SK-N-SH (cell line): ENCODE measurements at regions not wholly inside any gene's neighbourhood (a gene's known extent, or its start where the extent isn't known, plus 50 kb on each side); places are given as distances from the start of the nearest gene placed in this dataset.
A peak's percentile ranks its signal among the peaks of the same experiment; 100 is the strongest.
"Not testable (repeated sequence)": the region's sequence is repeated elsewhere in the genome, so short reads cannot be mapped to it uniquely, and the experiment has no call there.

Experiments used
- CTCF ChIA-PET: fragments of 300-600, 350-600 bp; formaldehyde crosslinking; extraction: SDS; loops from one replicate; lab custom pipeline; 2021; lab: Yijun Ruan, JAX
- POLR2A ChIA-PET: fragments of 350-600 bp; sonication (Branson Sonifier 250); formaldehyde crosslinking; extraction: SDS; loops from one replicate; lab custom pipeline; 2020; ENCODE audit warnings: antibody characterized with exemption, inconsistent platforms; lab: Yijun Ruan, JAX
- DNase-seq: peaks from one replicate; pipeline ENCODE4 v3.0.0; 2012
- H2AFZ ChIP-seq: fragments of 200-600 bp; sonication (generic); 2 replicates; pipeline ENCODE4 v1.8.1; 2016; ENCODE audit warnings: antibody characterized with exemption, mild to moderate bottlenecking, low read depth
- H3F3A ChIP-seq: fragments of 200-600 bp; sonication (generic); replicated peaks from 2 replicates; pipeline ENCODE3; 2016; ENCODE audit warnings: antibody characterized with exemption, mild to moderate bottlenecking; ENCODE audit not compliant: insufficient read depth
- H3K27ac ChIP-seq, 2 experiments: fragments of 200-500 bp in 1 of 2; fragments of 200-600 bp in 1 of 2; sonication (Bioruptor generic) in 1 of 2; sonication (generic), shearing (Covaris generic) in 1 of 2; 2 replicates each; pipeline versions ENCODE4 v1.5.1 to v1.6.1; 2014 to 2016; ENCODE audit warnings: low read depth in 2 of 2, inconsistent platforms in 1 of 2, low read length in 1 of 2, mild to moderate bottlenecking in 1 of 2, mixed read lengths in 1 of 2
- H3K27me3 ChIP-seq: fragments of 200-600 bp; sonication (generic), shearing (Covaris generic); 2 replicates; pipeline ENCODE4 v1.6.1; 2016; ENCODE audit warnings: mixed run types; ENCODE audit not compliant: insufficient read depth
- H3K36me3 ChIP-seq, 2 experiments: fragments of 200-500 bp in 1 of 2; fragments of 200-600 bp in 1 of 2; sonication (Bioruptor generic) in 1 of 2; sonication (generic) in 1 of 2; replicated peaks in 1 of 2; 2 replicates each; pipeline versions ENCODE3 to v1.5.1; 2014 to 2016; ENCODE audit warnings: low read length in 1 of 2, mild to moderate bottlenecking in 1 of 2; ENCODE audit not compliant: insufficient read depth in 2 of 2, control insufficient read depth in 1 of 2
- H3K4me1 ChIP-seq, 2 experiments: fragments of 200-500 bp in 1 of 2; fragments of 200-600 bp in 1 of 2; sonication (Bioruptor generic) in 1 of 2; sonication (generic), shearing (Covaris generic) in 1 of 2; 2 replicates each; pipeline versions ENCODE4 v1.5.1 to v1.6.1; 2014 to 2016; ENCODE audit warnings: low read depth in 1 of 2, low read length in 1 of 2, mixed run types in 1 of 2; ENCODE audit not compliant: insufficient read depth in 2 of 2, control insufficient read depth in 1 of 2
- H3K4me2 ChIP-seq: fragments of 200-600 bp; sonication (generic), shearing (Covaris generic); 2 replicates; pipeline ENCODE4 v1.6.1; 2017; ENCODE audit warnings: mixed run types
- H3K4me3 ChIP-seq, 2 experiments: fragments of 200-500 bp in 1 of 2; fragments of 200-600 bp in 1 of 2; sonication (Bioruptor generic) in 1 of 2; sonication (generic), shearing (Covaris generic) in 1 of 2; 2 replicates each; pipeline versions ENCODE4 v1.5.1 to v1.8.1; 2014 to 2016; ENCODE audit warnings: low read depth in 2 of 2, inconsistent platforms in 1 of 2, low read length in 1 of 2, mild to moderate bottlenecking in 1 of 2, mixed read lengths in 1 of 2, moderate library complexity in 1 of 2
- H3K79me2 ChIP-seq: fragments of 200-600 bp; sonication (generic); 2 replicates; pipeline ENCODE4 v1.8.1; 2017; ENCODE audit warnings: mild to moderate bottlenecking; ENCODE audit not compliant: insufficient read depth
- H3K9ac ChIP-seq: fragments of 200-600 bp; sonication (generic); 2 replicates; pipeline ENCODE4 v1.6.1; 2017; ENCODE audit warnings: mixed run types
- H3K9me2 ChIP-seq: fragments of 200-600 bp; sonication (generic); 2 replicates; pipeline ENCODE4 v1.6.1; 2017; ENCODE audit warnings: mixed run types
- H3K9me3 ChIP-seq: fragments of 200-600 bp; sonication (generic); 2 replicates; pipeline ENCODE4 v1.6.1; 2017; ENCODE audit warnings: mixed run types, mild to moderate bottlenecking, moderate library complexity
- H4K20me1 ChIP-seq: fragments of 200-600 bp; sonication (generic); 2 replicates; pipeline ENCODE4 v1.6.1; 2017; ENCODE audit warnings: mild to moderate bottlenecking, mixed run types; ENCODE audit not compliant: insufficient read depth
- CHD2 ChIP-seq: fragments of 150-350 bp; IDR thresholded peaks from 2 replicates; pipeline ENCODE4 v1.6.1; 2018; ENCODE audit warnings: low read length; ENCODE audit not compliant: partially characterized antibody
- EP300 ChIP-seq, 2 experiments: IDR thresholded peaks; 2 replicates each; pipeline versions ENCODE4 v1.4.0 to v1.6.1; 2012; ENCODE audit warnings: borderline replicate concordance in 1 of 2, low read depth in 1 of 2, low read length in 1 of 2
- EZH2phosphoT487 ChIP-seq: fragments of 200-600 bp; sonication (generic); IDR thresholded peaks from 2 replicates; pipeline ENCODE4 v1.6.1; 2017; ENCODE audit warnings: low read depth, mixed run types, mild to moderate bottlenecking, antibody characterized with exemption, moderate library complexity, borderline replicate concordance
- FOSL2 ChIP-seq: IDR thresholded peaks from 2 replicates; pipeline ENCODE4 v1.4.0; 2012; ENCODE audit warnings: low read depth, mild to moderate bottlenecking, moderate library complexity, borderline replicate concordance
- FOXJ3 ChIP-seq: sonication (generic); formaldehyde crosslinking; IDR thresholded peaks from 2 replicates; pipeline ENCODE4 v1.5.1; 2020; ENCODE audit warnings: mild to moderate bottlenecking, missing genetic modification reagents
- FOXM1 ChIP-seq: IDR thresholded peaks from 2 replicates; pipeline ENCODE4 v1.4.0; 2012; ENCODE audit warnings: low read depth, mild to moderate bottlenecking
- GABPA ChIP-seq: IDR thresholded peaks from 2 replicates; pipeline ENCODE4 v1.4.0; 2012; ENCODE audit warnings: low read depth, mild to moderate bottlenecking
- GATA2 ChIP-seq: sonication (generic); formaldehyde crosslinking; IDR thresholded peaks from 2 replicates; pipeline ENCODE4 v1.5.0; 2020; ENCODE audit warnings: mild to moderate bottlenecking, missing genetic modification reagents
- MEF2A ChIP-seq: IDR thresholded peaks from 2 replicates; pipeline ENCODE4 v1.4.0; 2012; ENCODE audit warnings: low read depth, borderline replicate concordance
- POLR2AphosphoS5 ChIP-seq: IDR thresholded peaks from 2 replicates; pipeline ENCODE4 v1.6.1; 2012; ENCODE audit warnings: low read depth, low read length
- RAD21 ChIP-seq: IDR thresholded peaks from 2 replicates; pipeline ENCODE4 v1.6.1; 2012; ENCODE audit warnings: mild to moderate bottlenecking, low read length
- RCOR1 ChIP-seq: fragments of 150-350 bp; IDR thresholded peaks from 2 replicates; pipeline ENCODE4 v1.6.1; 2017; ENCODE audit warnings: antibody characterized with exemption, low read length
- RFX5 ChIP-seq: IDR thresholded peaks from 2 replicates; pipeline ENCODE4 v1.6.1; 2012; ENCODE audit warnings: mild to moderate bottlenecking, improper control_type of control experiment, low read length
- SMC3 ChIP-seq: IDR thresholded peaks from 2 replicates; pipeline ENCODE4 v1.6.1; 2012; ENCODE audit warnings: low read depth, low read length, improper control_type of control experiment
- TAF1 ChIP-seq: IDR thresholded peaks from 2 replicates; pipeline ENCODE4 v1.6.1; 2012; ENCODE audit warnings: low read depth, mild to moderate bottlenecking, low read length, moderate library complexity, borderline replicate concordance
- WGBS: methylation state at CpG from one replicate; pipeline ENCODE4 v1.1.6; 2017; ENCODE audit warnings: low lambda C conversion rate; 5-methylcytosine and 5-hydroxymethylcytosine counted together
- TF ChIP-seq, protein P1 (sequence below): fragments of 200-600 bp; sonication (generic); IDR thresholded peaks from 2 replicates; pipeline ENCODE4 v1.6.1; 2017; ENCODE audit warnings: antibody characterized with exemption, mild to moderate bottlenecking, moderate library complexity
- TF ChIP-seq, protein P2 (sequence below): IDR thresholded peaks from 2 replicates; pipeline ENCODE4; 2012

DNA sequence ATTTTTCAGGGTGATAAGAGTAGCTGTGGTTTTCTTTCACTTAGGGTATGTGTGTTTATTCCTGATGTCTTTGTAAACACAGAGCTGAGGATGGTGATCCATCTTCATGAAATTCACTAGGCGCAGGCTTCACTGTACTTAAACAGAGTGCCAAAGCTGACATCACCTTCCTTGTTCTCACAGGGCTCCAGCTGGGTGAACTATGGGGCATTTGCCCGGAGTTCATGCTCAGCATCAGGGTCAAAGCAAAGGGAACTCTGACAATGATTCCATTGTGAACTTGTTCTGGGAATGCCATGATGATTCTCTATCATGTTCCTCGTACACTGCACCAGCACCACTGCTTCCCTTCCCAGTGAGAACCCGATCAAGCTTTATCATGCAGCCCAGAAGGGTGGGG lies 184.8 kb upstream of the P2RY1 start:
- Histone ChIP-seq H3K4me1 (peaks cover 0 to 3% of the 10 kb centered on the region in 2 experiments; a peak in 1 of 4 replicates), H4K20me1 (no peaks in the 10 kb centered on the region), H3K9ac (no peak overlapping the region), H3K9me3 (no peaks in the 10 kb centered on the region), H3K4me3 (no peak overlapping the region)
- TF ChIP-seq MEF2A = no peak
- TF ChIP-seq, all 33 proteins: peak for 0
- no peaks in the 10 kb centered on the region for H3F3A ChIP-seq
- H3K36me3 ChIP-seq = no peaks in the 10 kb centered on the region
- H2AFZ ChIP-seq = no peak overlapping the region
- no peaks in the 10 kb centered on the region for H3K79me2 ChIP-seq
- no peak overlapping the region for H3K27ac ChIP-seq
- DNase-seq = no peak
- 39% methylated on average over 4 of the region's 4 CpGs for WGBS
- no peak overlapping the region for H3K4me2 ChIP-seq
- ChIA-PET POLR2A (no interaction called here), CTCF (no interaction called here)
- H3K9me2 ChIP-seq = no peaks in the 10 kb centered on the region
- H3K27me3 ChIP-seq = no peaks in the 10 kb centered on the region

DNA sequence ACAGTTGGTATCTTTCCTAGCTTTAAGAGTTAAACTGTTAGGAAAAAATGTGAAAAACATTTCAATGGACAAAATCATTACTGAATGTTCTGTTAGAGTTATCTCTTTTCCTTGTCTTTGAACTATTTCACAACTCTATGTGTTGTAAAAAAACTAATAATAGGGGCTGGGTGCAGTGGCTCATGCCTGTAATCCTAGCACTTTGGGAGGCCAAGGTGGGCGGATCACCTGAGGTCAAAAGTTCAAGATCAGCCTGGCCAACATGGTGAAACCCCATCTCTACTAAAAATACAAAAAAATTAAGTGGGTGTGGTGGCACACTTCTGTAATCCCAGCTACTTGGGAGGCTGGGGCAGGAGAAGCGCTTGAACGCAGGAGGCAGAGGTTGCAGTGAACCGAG lies 184.0 kb upstream of the P2RY1 start:
- H3K9me3 ChIP-seq, H3K9me2 ChIP-seq, DNase-seq, H3K4me3 ChIP-seq, H3K27me3 ChIP-seq, H4K20me1 ChIP-seq, POLR2A ChIA-PET, H3K79me2 ChIP-seq, H3K27ac ChIP-seq, H2AFZ ChIP-seq, H3K36me3 ChIP-seq, H3K4me1 ChIP-seq, CTCF ChIA-PET, H3F3A ChIP-seq, H3K9ac ChIP-seq, H3K4me2 ChIP-seq: not testable (repeated sequence)
- WGBS = 61% methylated on average over 4 of the region's 4 CpGs

DNA sequence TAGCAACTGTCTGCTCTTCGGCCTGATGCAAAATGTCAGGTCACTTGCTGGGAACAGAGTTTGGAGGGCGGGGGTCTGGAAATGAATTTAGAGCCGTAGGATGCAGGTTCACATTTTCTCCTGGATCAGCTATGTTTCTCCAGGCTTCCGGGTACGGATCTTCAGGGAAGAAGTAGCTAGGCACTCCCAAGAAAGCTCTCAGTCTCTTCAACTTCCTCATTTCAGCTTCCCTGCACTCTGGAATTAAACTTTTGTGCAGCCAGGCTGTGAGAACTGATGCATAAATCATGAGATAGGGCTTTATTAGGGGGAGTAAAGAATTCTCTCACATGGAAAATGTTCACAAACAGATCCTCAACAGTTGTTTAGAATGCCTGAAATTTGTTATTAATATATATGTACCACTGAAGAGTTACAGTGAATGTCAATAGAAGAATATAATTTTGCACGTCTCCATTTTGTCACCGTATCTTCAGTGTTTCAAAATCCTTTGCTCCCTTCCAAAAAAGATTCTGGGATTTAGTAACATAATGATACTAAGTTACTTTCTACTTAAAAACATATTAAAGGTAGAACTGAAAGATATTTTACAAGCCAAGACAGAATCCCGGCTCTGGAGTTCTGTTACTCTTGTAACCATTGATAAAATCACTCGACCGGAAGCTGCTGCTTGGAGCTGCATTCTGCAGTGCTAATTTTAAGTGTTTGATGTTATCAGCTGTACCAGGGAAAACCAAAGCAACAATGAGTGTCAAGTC lies 178.5 kb upstream of the P2RY1 start:
- peak overlapping the region in 1 of 2 experiments; percentile 82; a peak in 2 of 4 replicates for H3K27ac ChIP-seq
- POLR2A ChIA-PET = no interaction called here
- H3K9me3 ChIP-seq = no peaks in the 10 kb centered on the region
- 36% methylated on average over 10 of the region's 10 CpGs for WGBS
- no peak overlapping the region for H3K4me3 ChIP-seq
- CTCF ChIA-PET = interaction anchor here (0.6 to 1.0 kb wide), 2 partner anchors 20 to 66 kb away, joined by 3 to 4 read pairs; no protein-coding TSS in a partner anchor
- H3K79me2 ChIP-seq = no peaks in the 10 kb centered on the region
- no peaks in the 10 kb centered on the region for H3K27me3 ChIP-seq
- no peaks in the 10 kb centered on the region for H4K20me1 ChIP-seq
- no peak for TF ChIP-seq EZH2phosphoT487
- peak; percentile 91 for TF ChIP-seq GATA2 (CRISPR knock-in tag)
- no peak for TF ChIP-seq SMC3
- no peak for TF ChIP-seq FOSL2
- TF ChIP-seq TAF1 = no peak
- TF ChIP-seq, protein P1, sequence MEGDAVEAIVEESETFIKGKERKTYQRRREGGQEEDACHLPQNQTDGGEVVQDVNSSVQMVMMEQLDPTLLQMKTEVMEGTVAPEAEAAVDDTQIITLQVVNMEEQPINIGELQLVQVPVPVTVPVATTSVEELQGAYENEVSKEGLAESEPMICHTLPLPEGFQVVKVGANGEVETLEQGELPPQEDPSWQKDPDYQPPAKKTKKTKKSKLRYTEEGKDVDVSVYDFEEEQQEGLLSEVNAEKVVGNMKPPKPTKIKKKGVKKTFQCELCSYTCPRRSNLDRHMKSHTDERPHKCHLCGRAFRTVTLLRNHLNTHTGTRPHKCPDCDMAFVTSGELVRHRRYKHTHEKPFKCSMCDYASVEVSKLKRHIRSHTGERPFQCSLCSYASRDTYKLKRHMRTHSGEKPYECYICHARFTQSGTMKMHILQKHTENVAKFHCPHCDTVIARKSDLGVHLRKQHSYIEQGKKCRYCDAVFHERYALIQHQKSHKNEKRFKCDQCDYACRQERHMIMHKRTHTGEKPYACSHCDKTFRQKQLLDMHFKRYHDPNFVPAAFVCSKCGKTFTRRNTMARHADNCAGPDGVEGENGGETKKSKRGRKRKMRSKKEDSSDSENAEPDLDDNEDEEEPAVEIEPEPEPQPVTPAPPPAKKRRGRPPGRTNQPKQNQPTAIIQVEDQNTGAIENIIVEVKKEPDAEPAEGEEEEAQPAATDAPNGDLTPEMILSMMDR = no peak
- 0 out of 2 replicates have a peak, but pooled peaks have one; percentile 38 for TF ChIP-seq RFX5
- TF ChIP-seq FOXM1 = no peak
- peak; percentile 61; the same call in 1 of the 2 replicates for TF ChIP-seq RCOR1
- TF ChIP-seq EP300 (IDR thresholded peaks at IDR 0.05; ENCODE audit: borderline replicate concordance in 1 of 2, low read depth in 1 of 2, low read length in 1 of 2) = peak in 1 of 2 experiments; percentile 77; a peak in 1 of 4 replicates
- no peak for TF ChIP-seq MEF2A
- no peak for TF ChIP-seq CHD2
- TF ChIP-seq, protein P2, sequence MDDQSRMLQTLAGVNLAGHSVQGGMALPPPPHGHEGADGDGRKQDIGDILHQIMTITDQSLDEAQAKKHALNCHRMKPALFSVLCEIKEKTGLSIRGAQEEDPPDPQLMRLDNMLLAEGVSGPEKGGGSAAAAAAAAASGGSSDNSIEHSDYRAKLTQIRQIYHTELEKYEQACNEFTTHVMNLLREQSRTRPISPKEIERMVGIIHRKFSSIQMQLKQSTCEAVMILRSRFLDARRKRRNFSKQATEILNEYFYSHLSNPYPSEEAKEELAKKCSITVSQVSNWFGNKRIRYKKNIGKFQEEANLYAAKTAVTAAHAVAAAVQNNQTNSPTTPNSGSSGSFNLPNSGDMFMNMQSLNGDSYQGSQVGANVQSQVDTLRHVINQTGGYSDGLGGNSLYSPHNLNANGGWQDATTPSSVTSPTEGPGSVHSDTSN = no peak
- TF ChIP-seq RAD21 = peak; percentile 22; the same call in 1 of the 2 replicates
- TF ChIP-seq GABPA = no peak
- TF ChIP-seq FOXJ3 (CRISPR knock-in tag) = 0 out of 2 replicates have a peak, but pooled peaks have one; percentile 37
- no peak for TF ChIP-seq POLR2AphosphoS5
- H3K4me2 ChIP-seq = no peak overlapping the region
- DNase-seq = peak; percentile 16
- H3K36me3 ChIP-seq = no peaks in the 10 kb centered on the region
- H3K9me2 ChIP-seq = no peaks in the 10 kb centered on the region
- no peak overlapping the region for H3K9ac ChIP-seq
- no peak overlapping the region for H2AFZ ChIP-seq
- no peaks in the 10 kb centered on the region for H3F3A ChIP-seq
- peaks cover 0 to 8% of the 10 kb centered on the region in 2 experiments; a peak in 3 of 4 replicates for H3K4me1 ChIP-seq
